SK-N-SH treated with all-trans-retinoic acid at 6 μM for 48 hours (cell line): ENCODE measurements at regions not wholly inside any gene's neighbourhood (a gene's known extent, or its start where the extent isn't known, plus 50 kb on each side); places are given as distances from the start of the nearest gene placed in this dataset.

Experiments
- ATAC-seq: fragments of 200-7000 bp; cut with Tn5 transposase; 3 replicates; pipeline ENCODE4 v1.9.1; 2020; ENCODE audit warnings: mild to moderate bottlenecking, moderate library complexity
- ARNTL ChIP-seq: fragments of 450-650 bp; formaldehyde crosslinking; IDR thresholded peaks from 2 replicates; pipeline ENCODE4 v1.5.0; 2020; ENCODE audit warnings: low read depth, mild to moderate bottlenecking, moderate library complexity, borderline replicate concordance
- BACH2 ChIP-seq: fragments of 250-450 bp; sonication (Bioruptor Pico); IDR thresholded peaks from 2 replicates; pipeline ENCODE4 v1.9.0; 2021; ENCODE audit warnings: mild to moderate bottlenecking, borderline replicate concordance
- CSDC2 ChIP-seq: fragments of 250-450 bp; sonication (Bioruptor Pico); IDR thresholded peaks from 2 replicates; pipeline ENCODE4 v1.5.0; 2020; ENCODE audit warnings: mild to moderate bottlenecking, moderate library complexity
- ESRRG ChIP-seq: fragments of 250-450 bp; sonication (Bioruptor Pico); IDR thresholded peaks from 2 replicates; pipeline ENCODE4 v1.6.1; 2021; ENCODE audit warnings: mild to moderate bottlenecking
- GLIS3 ChIP-seq: fragments of 250-450 bp; sonication (Bioruptor Pico); IDR thresholded peaks from 2 replicates; pipeline ENCODE4 v1.5.0; 2020; ENCODE audit warnings: mild to moderate bottlenecking, moderate library complexity
- ISL1 ChIP-seq: fragments of 250-450 bp; sonication (Bioruptor Pico); IDR thresholded peaks from 2 replicates; pipeline ENCODE4 v2.1.2; 2022; ENCODE audit warnings: mild to moderate bottlenecking, moderate library complexity
- OSR1 ChIP-seq: fragments of 250-450 bp; sonication (Bioruptor Pico); IDR thresholded peaks from 2 replicates; pipeline ENCODE4 v1.8.0; 2022; ENCODE audit warnings: moderate library complexity, mild to moderate bottlenecking, inconsistent platforms
- PPARA ChIP-seq: fragments of 250-450 bp; sonication (Bioruptor Pico); IDR thresholded peaks from 2 replicates; pipeline ENCODE4 v1.5.0; 2020; ENCODE audit warnings: mild to moderate bottlenecking, borderline replicate concordance
- RARB ChIP-seq: fragments of 250-450 bp; sonication (Bioruptor Pico); IDR thresholded peaks from 2 replicates; pipeline ENCODE4 v1.8.0; 2021; ENCODE audit warnings: mild to moderate bottlenecking, moderate library complexity
- SNAI2 ChIP-seq: fragments of 250-450 bp; sonication (Bioruptor Pico); IDR thresholded peaks from 2 replicates; pipeline ENCODE4 v1.5.0; 2020; ENCODE audit warnings: mild to moderate bottlenecking, moderate library complexity
- TCF4 ChIP-seq: fragments of 250-450 bp; sonication (Bioruptor Pico); IDR thresholded peaks from 2 replicates; pipeline ENCODE4 v1.8.0; 2021; ENCODE audit warnings: mild to moderate bottlenecking, moderate library complexity, borderline replicate concordance
- TOX ChIP-seq: fragments of 250-450 bp; sonication (Bioruptor Pico); IDR thresholded peaks from 2 replicates; pipeline ENCODE4 v1.8.0; 2021; ENCODE audit warnings: mild to moderate bottlenecking, moderate library complexity, borderline replicate concordance
- ZC3H10 ChIP-seq: fragments of 250-450 bp; sonication (Bioruptor Pico); IDR thresholded peaks from 2 replicates; pipeline ENCODE4 v1.5.1; 2021; ENCODE audit warnings: mild to moderate bottlenecking, moderate library complexity
- ZFP3 ChIP-seq: fragments of 250-450 bp; sonication (Bioruptor Pico); IDR thresholded peaks from 2 replicates; pipeline ENCODE4 v1.5.0; 2020; ENCODE audit warnings: mild to moderate bottlenecking, moderate library complexity
- ZFP30 ChIP-seq: fragments of 450-650 bp; formaldehyde crosslinking; IDR thresholded peaks from 2 replicates; pipeline ENCODE4 v1.5.0; 2022; ENCODE audit warnings: mild to moderate bottlenecking, moderate library complexity
- ZNF565 ChIP-seq: fragments of 450-650 bp; formaldehyde crosslinking; conservative IDR thresholded peaks from 2 replicates; pipeline ENCODE4 v1.5.0; 2020; ENCODE audit warnings: low read depth, mild to moderate bottlenecking, moderate library complexity
- ZNF70 ChIP-seq: fragments of 450-650 bp; formaldehyde crosslinking; IDR thresholded peaks from 2 replicates; pipeline ENCODE4 v1.5.0; 2020; ENCODE audit warnings: mild to moderate bottlenecking, moderate library complexity
- ZNF8 ChIP-seq: fragments of 450-650 bp; formaldehyde crosslinking; IDR thresholded peaks from 2 replicates; pipeline ENCODE4 v1.5.0; 2020; ENCODE audit warnings: mild to moderate bottlenecking, moderate library complexity
- TF ChIP-seq, protein P1 (sequence below): fragments of 250-450 bp; sonication (Bioruptor Pico); IDR thresholded peaks from 2 replicates; pipeline ENCODE4 v1.8.0; 2021; ENCODE audit warnings: low read depth, mild to moderate bottlenecking, moderate library complexity, borderline replicate concordance
- TF ChIP-seq, protein P2 (sequence below): fragments of 250-450 bp; sonication (Bioruptor Pico); IDR thresholded peaks from 2 replicates; pipeline ENCODE4 v1.5.0; 2020; ENCODE audit warnings: mild to moderate bottlenecking, moderate library complexity
- TF ChIP-seq, protein P3 (sequence below): fragments of 250-450 bp; sonication (Bioruptor Pico); IDR thresholded peaks from 2 replicates; pipeline ENCODE4 v1.8.0; 2020; ENCODE audit warnings: mild to moderate bottlenecking, moderate library complexity, borderline replicate concordance
- TF ChIP-seq, protein P4 (sequence below): fragments of 250-450 bp; sonication (Bioruptor Pico); IDR thresholded peaks from 2 replicates; pipeline ENCODE4 v1.5.1; 2020; ENCODE audit warnings: low read depth, mild to moderate bottlenecking, moderate library complexity
- TF ChIP-seq, protein P5 (sequence below): fragments of 250-450 bp; sonication (Bioruptor Pico); IDR thresholded peaks from 2 replicates; pipeline ENCODE4 v1.5.1; 2021; ENCODE audit warnings: mild to moderate bottlenecking, moderate library complexity

DNA sequence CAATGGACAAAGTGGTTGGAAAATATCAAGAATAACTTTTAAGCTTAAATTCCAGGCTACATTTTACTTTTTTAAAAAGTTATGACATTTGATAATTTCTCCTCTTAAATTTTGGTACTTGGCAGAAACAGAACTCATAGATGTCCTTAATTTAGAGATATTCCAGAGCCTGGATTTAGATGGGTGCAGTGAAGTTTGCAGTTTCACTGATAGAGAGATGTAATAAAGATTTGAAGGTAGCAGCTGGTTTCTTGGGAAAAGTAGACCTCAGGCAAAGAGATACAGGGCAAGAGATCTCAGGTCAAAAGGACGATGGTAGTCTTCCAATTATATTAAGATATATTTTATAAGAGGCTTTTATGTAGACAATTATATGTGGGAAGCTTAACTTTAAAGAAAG, 134.6 kb downstream of the ISL1 start:
- TF ChIP-seq BACH2 (no peak), TCF4 (CRISPR knock-in tag) (peak; percentile 51; the same call in 1 of the 2 replicates)
- no peak for ATAC-seq

DNA sequence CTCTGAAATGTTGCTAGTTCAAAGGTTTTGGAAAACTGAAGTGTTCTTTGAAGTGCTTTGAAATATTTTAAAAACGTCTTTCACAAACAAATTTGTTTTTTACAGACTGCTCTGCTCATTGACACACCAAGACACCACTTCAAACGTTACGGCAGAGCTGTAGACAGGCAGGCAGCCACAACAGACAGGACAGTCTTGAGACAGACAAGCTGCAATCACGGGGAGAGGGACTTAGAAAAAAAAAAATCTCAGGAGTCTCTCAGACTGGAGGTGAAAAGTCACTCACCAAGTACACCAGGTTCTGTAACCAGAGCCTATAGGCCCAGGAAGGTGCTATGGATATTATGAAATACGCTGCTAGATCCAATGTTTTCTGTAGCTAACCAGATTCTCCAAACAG, 135.4 kb downstream of the ISL1 start:
- no peak for TF ChIP-seq ESRRG (CRISPR knock-in tag)
- TF ChIP-seq, protein P1, sequence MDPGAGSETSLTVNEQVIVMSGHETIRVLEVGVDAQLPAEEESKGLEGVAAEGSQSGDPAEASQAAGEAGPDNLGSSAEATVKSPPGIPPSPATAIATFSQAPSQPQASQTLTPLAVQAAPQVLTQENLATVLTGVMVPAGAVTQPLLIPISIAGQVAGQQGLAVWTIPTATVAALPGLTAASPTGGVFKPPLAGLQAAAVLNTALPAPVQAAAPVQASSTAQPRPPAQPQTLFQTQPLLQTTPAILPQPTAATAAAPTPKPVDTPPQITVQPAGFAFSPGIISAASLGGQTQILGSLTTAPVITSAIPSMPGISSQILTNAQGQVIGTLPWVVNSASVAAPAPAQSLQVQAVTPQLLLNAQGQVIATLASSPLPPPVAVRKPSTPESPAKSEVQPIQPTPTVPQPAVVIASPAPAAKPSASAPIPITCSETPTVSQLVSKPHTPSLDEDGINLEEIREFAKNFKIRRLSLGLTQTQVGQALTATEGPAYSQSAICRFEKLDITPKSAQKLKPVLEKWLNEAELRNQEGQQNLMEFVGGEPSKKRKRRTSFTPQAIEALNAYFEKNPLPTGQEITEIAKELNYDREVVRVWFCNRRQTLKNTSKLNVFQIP (CRISPR knock-in tag), result no peak
- TF ChIP-seq, protein P2, sequence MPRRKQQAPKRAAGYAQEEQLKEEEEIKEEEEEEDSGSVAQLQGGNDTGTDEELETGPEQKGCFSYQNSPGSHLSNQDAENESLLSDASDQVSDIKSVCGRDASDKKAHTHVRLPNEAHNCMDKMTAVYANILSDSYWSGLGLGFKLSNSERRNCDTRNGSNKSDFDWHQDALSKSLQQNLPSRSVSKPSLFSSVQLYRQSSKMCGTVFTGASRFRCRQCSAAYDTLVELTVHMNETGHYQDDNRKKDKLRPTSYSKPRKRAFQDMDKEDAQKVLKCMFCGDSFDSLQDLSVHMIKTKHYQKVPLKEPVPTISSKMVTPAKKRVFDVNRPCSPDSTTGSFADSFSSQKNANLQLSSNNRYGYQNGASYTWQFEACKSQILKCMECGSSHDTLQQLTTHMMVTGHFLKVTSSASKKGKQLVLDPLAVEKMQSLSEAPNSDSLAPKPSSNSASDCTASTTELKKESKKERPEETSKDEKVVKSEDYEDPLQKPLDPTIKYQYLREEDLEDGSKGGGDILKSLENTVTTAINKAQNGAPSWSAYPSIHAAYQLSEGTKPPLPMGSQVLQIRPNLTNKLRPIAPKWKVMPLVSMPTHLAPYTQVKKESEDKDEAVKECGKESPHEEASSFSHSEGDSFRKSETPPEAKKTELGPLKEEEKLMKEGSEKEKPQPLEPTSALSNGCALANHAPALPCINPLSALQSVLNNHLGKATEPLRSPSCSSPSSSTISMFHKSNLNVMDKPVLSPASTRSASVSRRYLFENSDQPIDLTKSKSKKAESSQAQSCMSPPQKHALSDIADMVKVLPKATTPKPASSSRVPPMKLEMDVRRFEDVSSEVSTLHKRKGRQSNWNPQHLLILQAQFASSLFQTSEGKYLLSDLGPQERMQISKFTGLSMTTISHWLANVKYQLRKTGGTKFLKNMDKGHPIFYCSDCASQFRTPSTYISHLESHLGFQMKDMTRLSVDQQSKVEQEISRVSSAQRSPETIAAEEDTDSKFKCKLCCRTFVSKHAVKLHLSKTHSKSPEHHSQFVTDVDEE (CRISPR knock-in tag), result no peak
- TF ChIP-seq ZNF70 (CRISPR knock-in tag), result no peak
- no peak for TF ChIP-seq GLIS3 (CRISPR knock-in tag)
- no peak for TF ChIP-seq SNAI2 (CRISPR knock-in tag)
- TF ChIP-seq ISL1 (CRISPR knock-in tag), result no peak
- TF ChIP-seq, protein P3, sequence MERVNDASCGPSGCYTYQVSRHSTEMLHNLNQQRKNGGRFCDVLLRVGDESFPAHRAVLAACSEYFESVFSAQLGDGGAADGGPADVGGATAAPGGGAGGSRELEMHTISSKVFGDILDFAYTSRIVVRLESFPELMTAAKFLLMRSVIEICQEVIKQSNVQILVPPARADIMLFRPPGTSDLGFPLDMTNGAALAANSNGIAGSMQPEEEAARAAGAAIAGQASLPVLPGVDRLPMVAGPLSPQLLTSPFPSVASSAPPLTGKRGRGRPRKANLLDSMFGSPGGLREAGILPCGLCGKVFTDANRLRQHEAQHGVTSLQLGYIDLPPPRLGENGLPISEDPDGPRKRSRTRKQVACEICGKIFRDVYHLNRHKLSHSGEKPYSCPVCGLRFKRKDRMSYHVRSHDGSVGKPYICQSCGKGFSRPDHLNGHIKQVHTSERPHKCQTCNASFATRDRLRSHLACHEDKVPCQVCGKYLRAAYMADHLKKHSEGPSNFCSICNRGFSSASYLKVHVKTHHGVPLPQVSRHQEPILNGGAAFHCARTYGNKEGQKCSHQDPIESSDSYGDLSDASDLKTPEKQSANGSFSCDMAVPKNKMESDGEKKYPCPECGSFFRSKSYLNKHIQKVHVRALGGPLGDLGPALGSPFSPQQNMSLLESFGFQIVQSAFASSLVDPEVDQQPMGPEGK, result no peak
- TF ChIP-seq PPARA (CRISPR knock-in tag), result no peak
- no peak for TF ChIP-seq CSDC2 (CRISPR knock-in tag)
- TF ChIP-seq ZNF8 (CRISPR knock-in tag), result no peak
- TF ChIP-seq, protein P4, sequence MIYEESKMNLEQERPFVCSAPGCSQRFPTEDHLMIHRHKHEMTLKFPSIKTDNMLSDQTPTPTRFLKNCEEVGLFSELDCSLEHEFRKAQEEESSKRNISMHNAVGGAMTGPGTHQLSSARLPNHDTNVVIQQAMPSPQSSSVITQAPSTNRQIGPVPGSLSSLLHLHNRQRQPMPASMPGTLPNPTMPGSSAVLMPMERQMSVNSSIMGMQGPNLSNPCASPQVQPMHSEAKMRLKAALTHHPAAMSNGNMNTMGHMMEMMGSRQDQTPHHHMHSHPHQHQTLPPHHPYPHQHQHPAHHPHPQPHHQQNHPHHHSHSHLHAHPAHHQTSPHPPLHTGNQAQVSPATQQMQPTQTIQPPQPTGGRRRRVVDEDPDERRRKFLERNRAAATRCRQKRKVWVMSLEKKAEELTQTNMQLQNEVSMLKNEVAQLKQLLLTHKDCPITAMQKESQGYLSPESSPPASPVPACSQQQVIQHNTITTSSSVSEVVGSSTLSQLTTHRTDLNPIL, result no peak
- no peak for TF ChIP-seq TCF4 (CRISPR knock-in tag)
- TF ChIP-seq RARB (CRISPR knock-in tag), result no peak
- no peak for TF ChIP-seq ZNF565 (CRISPR knock-in tag)
- no peak for TF ChIP-seq OSR1 (CRISPR knock-in tag)
- TF ChIP-seq BACH2, result no peak
- no peak for ATAC-seq

DNA sequence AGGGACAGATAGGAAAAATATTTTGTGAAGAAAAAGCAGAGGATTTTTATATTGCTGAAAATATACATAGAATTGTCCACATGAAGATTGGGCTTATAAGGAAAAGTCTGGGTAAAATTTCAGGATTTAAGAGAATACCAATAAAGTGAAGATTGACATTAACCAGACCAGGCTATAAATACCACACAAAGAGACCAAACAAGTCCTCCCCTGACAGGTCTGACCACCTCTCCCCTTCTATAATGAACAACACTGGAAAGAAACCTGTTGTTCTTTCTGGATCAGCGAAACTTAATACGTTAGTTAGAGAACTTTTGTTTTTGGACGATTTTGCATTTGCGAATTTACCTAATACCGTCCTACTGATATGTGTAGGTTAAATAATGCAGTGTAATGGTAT, 138.3 kb downstream of the ISL1 start:
- TF ChIP-seq ESRRG (CRISPR knock-in tag) (no peak), BACH2 (no peak), ZFP3 (CRISPR knock-in tag) (no peak), TOX (CRISPR knock-in tag) (no peak), PPARA (CRISPR knock-in tag) (no peak), ZC3H10 (no peak), ARNTL (CRISPR knock-in tag) (no peak), ZNF8 (CRISPR knock-in tag) (no peak), OSR1 (CRISPR knock-in tag) (no peak), ZNF70 (CRISPR knock-in tag) (no peak), ZFP30 (no peak), CSDC2 (CRISPR knock-in tag) (no peak), TCF4 (CRISPR knock-in tag) (no peak)
- TF ChIP-seq, protein P4, result no peak
- TF ChIP-seq, protein P1 (CRISPR knock-in tag), result no peak
- TF ChIP-seq, protein P5, sequence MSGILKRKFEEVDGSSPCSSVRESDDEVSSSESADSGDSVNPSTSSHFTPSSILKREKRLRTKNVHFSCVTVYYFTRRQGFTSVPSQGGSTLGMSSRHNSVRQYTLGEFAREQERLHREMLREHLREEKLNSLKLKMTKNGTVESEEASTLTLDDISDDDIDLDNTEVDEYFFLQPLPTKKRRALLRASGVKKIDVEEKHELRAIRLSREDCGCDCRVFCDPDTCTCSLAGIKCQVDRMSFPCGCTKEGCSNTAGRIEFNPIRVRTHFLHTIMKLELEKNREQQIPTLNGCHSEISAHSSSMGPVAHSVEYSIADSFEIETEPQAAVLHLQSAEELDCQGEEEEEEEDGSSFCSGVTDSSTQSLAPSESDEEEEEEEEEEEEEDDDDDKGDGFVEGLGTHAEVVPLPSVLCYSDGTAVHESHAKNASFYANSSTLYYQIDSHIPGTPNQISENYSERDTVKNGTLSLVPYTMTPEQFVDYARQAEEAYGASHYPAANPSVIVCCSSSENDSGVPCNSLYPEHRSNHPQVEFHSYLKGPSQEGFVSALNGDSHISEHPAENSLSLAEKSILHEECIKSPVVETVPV (CRISPR knock-in tag), result no peak
- TF ChIP-seq, protein P2 (CRISPR knock-in tag), result no peak
- ATAC-seq, result no peak
